Superior temporal gyrus (tissue), 1 donor: ENCODE measurements at regions not wholly inside any gene's neighbourhood (a gene's known extent, or its start where the extent isn't known, plus 50 kb on each side); places are given as distances from the start of the nearest gene placed in this dataset.

Source experiments
- DNase-seq: peaks from one replicate; pipeline ENCODE4 v3.0.0-alpha.2; 2016; ENCODE audit errors: extremely low spot score

GRCh38 chr22:47225931-47226633 is 463.6 kb downstream of the TBC1D22A start:
- DNase-seq: no peak

- DNase-seq: no peak
Observed at GRCh38 chr22:47225080-47225930, 462.9 kb downstream of the TBC1D22A start.
